ENCODE measurements at regions not wholly inside any gene's neighbourhood (a gene's known extent, or its start where the extent isn't known, plus 50 kb on each side); places are given as distances from the start of the nearest gene placed in this dataset.

GRCh38 chr20:56762829-56763228 lies 133.7 kb downstream of the TFAP2C start:
- TF ChIP-seq YY1 (IDR thresholded peaks at IDR 0.05; ENCODE audit: low read depth) (no peak), NFIC (IDR thresholded peaks at IDR 0.05) (no peak), EGR1 (IDR thresholded peaks at IDR 0.05) (no peak)

Data from Ishikawa (cell line).